Colonic mucosa (tissue), 4 donors: ENCODE measurements at regions not wholly inside any gene's neighbourhood (a gene's known extent, or its start where the extent isn't known, plus 50 kb on each side); places are given as distances from the start of the nearest gene placed in this dataset.

Source experiments
- DNase-seq: peaks from one replicate; pipeline ENCODE4 v3.0.0-alpha.2; 2020
- H3K27ac ChIP-seq: fragments of 200-600 bp; one replicate; pipeline ENCODE4 v1.8.0; 2021
- H3K27me3 ChIP-seq: fragments of 200-600 bp; one replicate; pipeline ENCODE4 v1.8.0; 2021
- H3K36me3 ChIP-seq: fragments of 200-600 bp; one replicate; pipeline ENCODE4 v1.8.0; 2021
- H3K4me1 ChIP-seq: fragments of 200-600 bp; one replicate; pipeline ENCODE4 v1.8.0; 2021; ENCODE audit warnings: mild to moderate bottlenecking
- H3K4me3 ChIP-seq: fragments of 200-600 bp; one replicate; pipeline ENCODE4 v1.8.0; 2021
- H3K9ac ChIP-seq, 2 donors: one replicate each; pipeline ENCODE4 v1.7.0; 2013; ENCODE audit warnings: control low read depth in 2 of 2, low read depth in 2 of 2, low read length in 2 of 2
- H3K9me3 ChIP-seq: fragments of 200-600 bp; one replicate; pipeline ENCODE4 v1.8.0; 2021
- CTCF ChIP-seq: fragments of 200-600 bp; IDR thresholded peaks from one replicate; pipeline ENCODE4 v1.8.0; 2022; ENCODE audit warnings: antibody characterized with exemption, mild to moderate bottlenecking
- intact Hi-C: fragments of 100-400 bp; cut with DNase I; formaldehyde crosslinking; loops from one replicate; pipeline ENCODE4 v1.14.1; 2022
- donor health status: healthy.
- donor health status: DM: no; HTN: no; CAD: no.
- donor health status: DM: no; HTN: no; CAD: no.

- intact Hi-C loops = no loop called here
- H3K9ac ChIP-seq = no peak overlapping the region
- H3K9me3 ChIP-seq = no peaks in the 10 kb centered on the region
- H3K36me3 ChIP-seq = no peaks in the 10 kb centered on the region
- no peak for TF ChIP-seq CTCF
- no peak for DNase-seq
- no peak overlapping the region for H3K27ac ChIP-seq
- H3K4me3 ChIP-seq = no peak overlapping the region
- H3K27me3 ChIP-seq = no peaks in the 10 kb centered on the region
- no peaks in the 10 kb centered on the region for H3K4me1 ChIP-seq
These were observed 133.8 kb upstream of the PKDCC start for GRCh38 chr2:41913921-41914609.

- intact Hi-C loops = no loop called here
- Histone ChIP-seq H3K9ac (no peak overlapping the region), H3K36me3 (no peaks in the 10 kb centered on the region), H3K27ac (no peak overlapping the region), H3K9me3 (no peaks in the 10 kb centered on the region), H3K4me3 (no peak overlapping the region), H3K4me1 (no peaks in the 10 kb centered on the region), H3K27me3 (no peaks in the 10 kb centered on the region)
- no peak for TF ChIP-seq CTCF
- no peak for DNase-seq
These were observed 132.9 kb upstream of the PKDCC start for GRCh38 chr2:41914936-41915335.

- no peak overlapping the region for H3K9ac ChIP-seq
- no peaks in the 10 kb centered on the region for H3K4me1 ChIP-seq
- no peaks in the 10 kb centered on the region for H3K27me3 ChIP-seq
- DNase-seq = no peak
- intact Hi-C loops = no loop called here
- no peaks in the 10 kb centered on the region for H3K9me3 ChIP-seq
- H3K4me3 ChIP-seq = no peak overlapping the region
- no peak for TF ChIP-seq CTCF
- H3K27ac ChIP-seq = no peak overlapping the region
- H3K36me3 ChIP-seq = no peaks in the 10 kb centered on the region
These were observed 131.6 kb upstream of the PKDCC start for GRCh38 chr2:41916177-41916576.

GRCh38 chr2:41917587-41917986 is 130.2 kb upstream of the PKDCC start:
- no peaks in the 10 kb centered on the region for H3K36me3 ChIP-seq
- no peak for TF ChIP-seq CTCF
- intact Hi-C loops = no loop called here
- no peaks in the 10 kb centered on the region for H3K9me3 ChIP-seq
- no peaks in the 10 kb centered on the region for H3K27me3 ChIP-seq
- H3K9ac ChIP-seq = no peak overlapping the region
- DNase-seq = no peak
- H3K27ac ChIP-seq = no peak overlapping the region
- no peak overlapping the region for H3K4me3 ChIP-seq
- H3K4me1 ChIP-seq = no peaks in the 10 kb centered on the region

GRCh38 chr2:41919135-41919534 is 128.7 kb upstream of the PKDCC start:
- no peak for TF ChIP-seq CTCF
- H3K4me3 ChIP-seq = no peak overlapping the region
- H3K9me3 ChIP-seq = no peaks in the 10 kb centered on the region
- no peak for DNase-seq
- intact Hi-C loops = no loop called here
- no peak overlapping the region for H3K9ac ChIP-seq
- no peaks in the 10 kb centered on the region for H3K4me1 ChIP-seq
- H3K27me3 ChIP-seq = no peaks in the 10 kb centered on the region
- H3K27ac ChIP-seq = no peak overlapping the region
- no peaks in the 10 kb centered on the region for H3K36me3 ChIP-seq
